HepG2 (cell line): ENCODE measurements at regions not wholly inside any gene's neighbourhood (a gene's known extent, or its start where the extent isn't known, plus 50 kb on each side); places are given as distances from the start of the nearest gene placed in this dataset.

Experiments
- ATAC-seq: fragments of 200-7000 bp; cut with Tn5 transposase; 3 replicates; pipeline ENCODE4 v1.9.1; 2020; ENCODE audit warnings: mild to moderate bottlenecking, moderate library complexity
- BruUV-seq: library from RNA; stranded (reverse); fragments of 400-500 nt; replicated peaks from 2 replicates; lab custom pipeline; 2021; lab: Mats Ljungman, UMichigan
- CTCF ChIA-PET: fragments of 300-600 bp; formaldehyde crosslinking; extraction: SDS; loops from one replicate; lab custom pipeline; 2021; ENCODE audit warnings: low total read pairs, inconsistent platforms, low intra/inter-chr PET ratio; lab: Yijun Ruan, JAX
- POLR2A ChIA-PET: fragments of 350-600 bp; sonication (Branson Sonifier 250); formaldehyde crosslinking; loops from one replicate; lab custom pipeline; 2020; ENCODE audit warnings: antibody characterized with exemption, inconsistent platforms; lab: Yijun Ruan, JAX
- DNase-seq: peaks from one replicate; pipeline ENCODE4 v3.0.0-alpha.2; 2015; ENCODE audit warnings: low spot score
- FAIRE-seq: peaks from 3 replicates; lab custom pipeline; 2011; peaks lifted over from hg19 to GRCh38; lab: Jason Lieb, UNC
- H2AFZ ChIP-seq: one replicate; pipeline ENCODE4 v1.6.1; 2011; ENCODE audit warnings: low read length, inconsistent platforms
- H3K27ac ChIP-seq: fragments of 300-600 bp; 3 replicates; pipeline ENCODE4 v1.8.0; 2011; ENCODE audit warnings: mixed run types, mild to moderate bottlenecking, mixed read lengths, low read length, inconsistent platforms; ENCODE audit not compliant: insufficient read depth; ENCODE audit errors: extremely low read length
- H3K27me3 ChIP-seq, 2 experiments: fragments of 200-600 bp in 1 of 2; 2 replicates in 1 of 2; 3 replicates in 1 of 2; pipeline versions ENCODE4 v1.6.0 to v1.8.0; 2011; ENCODE audit warnings: low read length in 2 of 2, mild to moderate bottlenecking in 2 of 2, moderate library complexity in 2 of 2, inconsistent platforms in 1 of 2; ENCODE audit not compliant: insufficient read depth in 2 of 2, control insufficient read depth in 1 of 2
- H3K36me3 ChIP-seq, 2 experiments: fragments of 200-600 bp in 1 of 2; replicated peaks in 1 of 2; 2 replicates in 1 of 2; 3 replicates in 1 of 2; pipeline versions ENCODE4 v1.5.1 to v1.8.0; 2011; ENCODE audit warnings: low read length in 2 of 2, inconsistent platforms in 1 of 2; ENCODE audit not compliant: insufficient read depth in 2 of 2, control insufficient read depth in 1 of 2
- H3K4me1 ChIP-seq: 2 replicates; pipeline ENCODE4 v1.5.1; 2012; ENCODE audit warnings: low read length, inconsistent platforms; ENCODE audit not compliant: insufficient read depth
- H3K4me2 ChIP-seq: 2 replicates; pipeline ENCODE4 v1.6.0; 2011; ENCODE audit warnings: low read depth, low read length, inconsistent platforms
- H3K4me3 ChIP-seq, 3 experiments: fragments of 200-600 bp in 1 of 3; sonication (generic), shearing (Covaris generic) in 1 of 3; replicated peaks in 1 of 3; 2 replicates each; pipeline ENCODE4 v1.5.1; 2011 to 2016; ENCODE audit warnings: low read length in 3 of 3, inconsistent platforms in 2 of 3, low read depth in 2 of 3, mild to moderate bottlenecking in 2 of 3, control low read depth in 1 of 3, mixed read lengths in 1 of 3; ENCODE audit not compliant: insufficient read depth in 1 of 3
- H3K79me2 ChIP-seq: one replicate; pipeline ENCODE4 v1.6.1; 2011; ENCODE audit warnings: low read length, inconsistent platforms; ENCODE audit not compliant: insufficient read depth
- H3K9ac ChIP-seq: 2 replicates; pipeline ENCODE4 v1.6.0; 2011; ENCODE audit warnings: mild to moderate bottlenecking, low read depth, low read length, inconsistent platforms; ENCODE audit not compliant: insufficient read depth
- H3K9me3 ChIP-seq: 2 replicates; pipeline ENCODE4 v1.5.1; 2012; ENCODE audit warnings: mild to moderate bottlenecking, low read length
- H4K20me1 ChIP-seq: 2 replicates; pipeline ENCODE4 v1.6.0; 2011; ENCODE audit warnings: inconsistent platforms, mild to moderate bottlenecking, low read length, moderate library complexity; ENCODE audit not compliant: insufficient read depth
- BRCA1 ChIP-seq: sonication (generic); formaldehyde crosslinking; IDR thresholded peaks from 2 replicates; pipeline ENCODE4 v1.4.0; 2020; ENCODE audit warnings: missing genetic modification reagents
- CBX2 ChIP-seq, 2 experiments: fragments of 200-600 bp in 1 of 2; sonication (generic); formaldehyde crosslinking in 1 of 2; IDR thresholded peaks; 2 replicates each; pipeline versions ENCODE4 v1.7.0 to v1.8.1; 2018 to 2022; ENCODE audit warnings: low read depth in 2 of 2, low read length in 1 of 2, mild to moderate bottlenecking in 1 of 2, missing genetic modification reagents in 1 of 2
- MEIS2 ChIP-seq: sonication (generic); formaldehyde crosslinking; IDR thresholded peaks from 2 replicates; pipeline ENCODE4 v1.9.0; 2021; ENCODE audit warnings: mild to moderate bottlenecking, missing genetic modification reagents
- MTA3 ChIP-seq: sonication (generic); formaldehyde crosslinking; IDR thresholded peaks from 2 replicates; pipeline ENCODE4 v1.4.0; 2020; ENCODE audit warnings: missing genetic modification reagents
- MYC ChIP-seq: sonication (generic); formaldehyde crosslinking; IDR thresholded peaks from 2 replicates; pipeline ENCODE4 v1.9.0; 2021; ENCODE audit warnings: missing genetic modification reagents, borderline replicate concordance
- NFYB ChIP-seq: sonication (generic); formaldehyde crosslinking; IDR thresholded peaks from 2 replicates; pipeline ENCODE4 v1.4.0; 2020; ENCODE audit warnings: missing genetic modification reagents
- ONECUT2 ChIP-seq: sonication (generic); formaldehyde crosslinking; IDR thresholded peaks from 2 replicates; pipeline ENCODE4 v1.4.0; 2020; ENCODE audit warnings: missing genetic modification reagents
- TRIM22 ChIP-seq: fragments of 450-650 bp; IDR thresholded peaks from 2 replicates; pipeline ENCODE4 v1.6.1; 2017
- ZNF44 ChIP-seq: sonication (generic); formaldehyde crosslinking; IDR thresholded peaks from 2 replicates; pipeline ENCODE4 v1.5.1; 2020; ENCODE audit warnings: mild to moderate bottlenecking, missing genetic modification reagents
- ZNF451 ChIP-seq: sonication (generic); formaldehyde crosslinking; IDR thresholded peaks from 2 replicates; pipeline ENCODE4 v1.5.0; 2020; ENCODE audit warnings: mild to moderate bottlenecking, missing genetic modification reagents
- ZNF503 ChIP-seq: sonication (generic); formaldehyde crosslinking; IDR thresholded peaks from 2 replicates; pipeline ENCODE4 v1.4.0; 2020; ENCODE audit warnings: missing genetic modification reagents
- ZNF678 ChIP-seq: sonication (generic); formaldehyde crosslinking; IDR thresholded peaks from 2 replicates; pipeline ENCODE4 v1.4.0; 2020; ENCODE audit warnings: mild to moderate bottlenecking, missing genetic modification reagents
- ZNF747 ChIP-seq: sonication (generic); formaldehyde crosslinking; IDR thresholded peaks from 2 replicates; pipeline ENCODE4 v1.8.1; 2023; ENCODE audit warnings: missing genetic modification reagents, mild to moderate bottlenecking, borderline replicate concordance
- WGBS: methylation state at CpG from one replicate; pipeline ENCODE4 v1.1.6; 2017; ENCODE audit warnings: low lambda C conversion rate; 5-methylcytosine and 5-hydroxymethylcytosine counted together
- in situ Hi-C: cut with HindIII; loops from 2 replicates; pipeline ENCODE4 v1.10.0; 2017; ENCODE audit warnings: low pct_unique_long_range_greater_than_20kb; ENCODE audit not compliant: extremely low pct_ligation_motif_present
- intact Hi-C: fragments of 100-400 bp; cut with micrococcal nuclease; formaldehyde crosslinking; loops from one replicate; pipeline ENCODE4 v1.10.0; 2022; ENCODE audit not compliant: unreplicated experiment

- Histone ChIP-seq H3K4me1 (no peaks in the 10 kb centered on the region), H3K79me2 (no peaks in the 10 kb centered on the region), H4K20me1 (no peaks in the 10 kb centered on the region), H3K4me2 (no peak overlapping the region), H3K36me3 (no peaks in the 10 kb centered on the region), H3K27me3 (no peaks in the 10 kb centered on the region), H3K4me3 (no peak overlapping the region), H2AFZ (no peak overlapping the region), H3K9ac (no peak overlapping the region)
- DNase-seq: no peak
- ATAC-seq: no peak
- in situ Hi-C loops (no loop called here), intact Hi-C loops (no loop called here)
- POLR2A ChIA-PET: no interaction called here
- no peak for FAIRE-seq
- 0% methylated on average over 1 of the region's 1 CpG for WGBS
- TF ChIP-seq ONECUT2 (CRISPR knock-in tag) (no peak), NFYB (CRISPR knock-in tag) (no peak), BRCA1 (CRISPR knock-in tag) (no peak), ZNF451 (CRISPR knock-in tag) (no peak), MEIS2 (CRISPR knock-in tag) (no peak), ZNF747 (CRISPR knock-in tag) (no peak), ZNF503 (CRISPR knock-in tag) (no peak), MTA3 (CRISPR knock-in tag) (no peak), ZNF44 (no peak), MYC (CRISPR knock-in tag) (no peak), TRIM22 (no peak), CBX2 (IDR thresholded peaks at IDR 0.05; ENCODE audit: low read depth, low read length) (no peak), CBX2 (CRISPR knock-in tag; IDR thresholded peaks at IDR 0.05; ENCODE audit: low read depth) (no peak), ZNF678 (CRISPR knock-in tag) (no peak)
- TF ChIP-seq, all 625 proteins: peak for 0
- H3K27ac ChIP-seq: no peak overlapping the region
- no TSS peak for BruUV-seq
- CTCF ChIA-PET: no interaction called here
- H3K9me3 ChIP-seq: no peaks in the 10 kb centered on the region
Measured at GRCh38 chr4:124932447-124932846, 219.9 kb upstream of the ANKRD50 start.
